Stomach (tissue), 8 donors: ENCODE measurements at regions not wholly inside any gene's neighbourhood (a gene's known extent, or its start where the extent isn't known, plus 50 kb on each side); places are given as distances from the start of the nearest gene placed in this dataset.

Experiments used
- DNase-seq, 2 donors: peaks; one replicate each; pipeline versions ENCODE4 v3.0.0 to v3.0.0-alpha.2; 2013 to 2019
- H3K27ac ChIP-seq, 5 donors: fragments of 200-600 bp in 4 of 5; sonication (generic) in 4 of 5; one replicate each; pipeline ENCODE4 v1.5.1; 2013 to 2019; ENCODE audit warnings: mild to moderate bottlenecking in 1 of 5, moderate library complexity in 1 of 5
- H3K27me3 ChIP-seq, 3 donors: fragments of 200-600 bp; sonication (generic); one replicate each; pipeline ENCODE4 v1.5.1; 2017 to 2019; ENCODE audit warnings: mixed run types in 1 of 3
- H3K36me3 ChIP-seq, 4 donors: fragments of 200-600 bp; sonication (generic); 1 replicate in 3 of 4; 2 replicates in 1 of 4; pipeline ENCODE4 v1.5.1; 2016 to 2019
- H3K4me1 ChIP-seq, 4 donors: fragments of 200-600 bp; sonication (generic); one replicate each; pipeline ENCODE4 v1.5.1; 2016 to 2019
- H3K4me3 ChIP-seq, 4 donors: fragments of 200-600 bp; sonication (generic) in 3 of 4; one replicate each; pipeline ENCODE4 v1.5.1; 2016 to 2019; ENCODE audit warnings: mild to moderate bottlenecking in 1 of 4
- H3K9me3 ChIP-seq, 4 donors: fragments of 200-600 bp; sonication (generic); one replicate each; pipeline ENCODE4 v1.5.1; 2016 to 2019
- CTCF ChIP-seq, 7 experiments: fragments of 450-650 bp in 4 of 7; fragments of 200-600 bp in 3 of 7; sonication (generic) in 3 of 7; IDR thresholded peaks; one replicate each; pipeline ENCODE4 v1.5.1; 2016 to 2019; ENCODE audit warnings: antibody characterized with exemption in 7 of 7, control low read depth in 2 of 7, mild to moderate bottlenecking in 1 of 7
- EP300 ChIP-seq: sonication (generic); formaldehyde crosslinking; IDR thresholded peaks from one replicate; pipeline ENCODE4 v1.6.1; 2017; ENCODE audit warnings: antibody characterized with exemption
- POLR2A ChIP-seq, 4 donors: fragments of 450-650 bp; IDR thresholded peaks; one replicate each; pipeline ENCODE4 v1.6.1; 2016; ENCODE audit warnings: antibody characterized with exemption in 4 of 4, control low read depth in 2 of 4, mild to moderate bottlenecking in 1 of 4, moderate library complexity in 1 of 4
- POLR2AphosphoS5 ChIP-seq, 3 donors: sonication (generic); formaldehyde crosslinking; IDR thresholded peaks; one replicate each; pipeline ENCODE4 v1.6.1; 2016; ENCODE audit warnings: antibody characterized with exemption in 3 of 3
- WGBS, 5 donors: extraction: QIAGEN DNeasy Blood & Tissue Kit in 3 of 5; methylation state at CpG; one replicate each; pipeline versions ENCODE4 v1.1.5 to v1.1.7; 2013 to 2018; 5-methylcytosine and 5-hydroxymethylcytosine counted together
- intact Hi-C: fragments of 100-400 bp; cut with DNase I; formaldehyde crosslinking; loops from one replicate; pipeline ENCODE4 v1.15.1; 2023; ENCODE audit warnings: low total_unique reads
- donor health status: healthy with polysubstance abuse.
- donor health status: Bipolar disorder and iron deficiency.
- donor health status: healthy.

GRCh38 chr3:63142681-63143080, 135.4 kb upstream of the SYNPR start:
- Histone ChIP-seq H3K36me3 (no peaks in the 10 kb centered on the region), H3K4me1 (no peaks in the 10 kb centered on the region), H3K27me3 (no peaks in the 10 kb centered on the region), H3K27ac (no peak overlapping the region), H3K4me3 (no peak overlapping the region), H3K9me3 (no peaks in the 10 kb centered on the region)
- TF ChIP-seq POLR2A (IDR thresholded peaks at IDR 0.05): no peak
- TF ChIP-seq POLR2AphosphoS5 (IDR thresholded peaks at IDR 0.05): no peak
- no peak for TF ChIP-seq EP300
- TF ChIP-seq CTCF (IDR thresholded peaks at IDR 0.05): no peak
- WGBS, 5 donors: 33 to 42% (median 35%) methylated on average over 2 of the region's 2 CpGs
- intact Hi-C loops: no loop called here
- DNase-seq: no peak

GRCh38 chr3:63146154-63146553, 132.0 kb upstream of the SYNPR start:
- WGBS, 5 donors: 92 to 97% (median 95%) methylated on average over 4 of the region's 4 CpGs
- Histone ChIP-seq H3K4me1 (no peaks in the 10 kb centered on the region), H3K27me3 (no peaks in the 10 kb centered on the region), H3K4me3 (no peak overlapping the region), H3K27ac (no peak overlapping the region), H3K9me3 (no peaks in the 10 kb centered on the region), H3K36me3 (no peaks in the 10 kb centered on the region)
- intact Hi-C loops: no loop called here
- DNase-seq: no peak
- TF ChIP-seq CTCF (IDR thresholded peaks at IDR 0.05) (no peak), POLR2A (IDR thresholded peaks at IDR 0.05) (no peak), POLR2AphosphoS5 (IDR thresholded peaks at IDR 0.05) (no peak), EP300 (no peak)

- Histone ChIP-seq H3K27ac (no peak overlapping the region), H3K4me3 (no peak overlapping the region), H3K36me3 (no peaks in the 10 kb centered on the region), H3K9me3 (no peaks in the 10 kb centered on the region), H3K4me1 (no peaks in the 10 kb centered on the region), H3K27me3 (no peaks in the 10 kb centered on the region)
- DNase-seq: no peak
- intact Hi-C loops: no loop called here
- TF ChIP-seq POLR2A (IDR thresholded peaks at IDR 0.05): no peak
- no peak for TF ChIP-seq POLR2AphosphoS5 (IDR thresholded peaks at IDR 0.05)
- no peak for TF ChIP-seq EP300
- TF ChIP-seq CTCF (IDR thresholded peaks at IDR 0.05): no peak
- 54 to 76% (median 68%) methylated on average over 3 of the region's 3 CpGs for WGBS, 5 donors
Observed at GRCh38 chr3:63150880-63151279, 127.2 kb upstream of the SYNPR start.

- no peak for DNase-seq
- no peaks in the 10 kb centered on the region for H3K4me1 ChIP-seq
- H3K27ac ChIP-seq: no peak overlapping the region
- intact Hi-C loops: no loop called here
- TF ChIP-seq EP300: no peak
- no peak for TF ChIP-seq POLR2A (IDR thresholded peaks at IDR 0.05)
- TF ChIP-seq POLR2AphosphoS5 (IDR thresholded peaks at IDR 0.05): no peak
- no peak for TF ChIP-seq CTCF (IDR thresholded peaks at IDR 0.05)
- H3K9me3 ChIP-seq: no peaks in the 10 kb centered on the region
- H3K4me3 ChIP-seq: no peak overlapping the region
- H3K27me3 ChIP-seq: no peaks in the 10 kb centered on the region
- no peaks in the 10 kb centered on the region for H3K36me3 ChIP-seq
- 50 to 73% (median 71%) methylated on average over 1 of the region's 1 CpG for WGBS, 5 donors
Observed at GRCh38 chr3:63151897-63152296, 126.2 kb upstream of the SYNPR start.
